ENCODE measurements at regions not wholly inside any gene's neighbourhood (a gene's known extent, or its start where the extent isn't known, plus 50 kb on each side); places are given as distances from the start of the nearest gene placed in this dataset.

DNA sequence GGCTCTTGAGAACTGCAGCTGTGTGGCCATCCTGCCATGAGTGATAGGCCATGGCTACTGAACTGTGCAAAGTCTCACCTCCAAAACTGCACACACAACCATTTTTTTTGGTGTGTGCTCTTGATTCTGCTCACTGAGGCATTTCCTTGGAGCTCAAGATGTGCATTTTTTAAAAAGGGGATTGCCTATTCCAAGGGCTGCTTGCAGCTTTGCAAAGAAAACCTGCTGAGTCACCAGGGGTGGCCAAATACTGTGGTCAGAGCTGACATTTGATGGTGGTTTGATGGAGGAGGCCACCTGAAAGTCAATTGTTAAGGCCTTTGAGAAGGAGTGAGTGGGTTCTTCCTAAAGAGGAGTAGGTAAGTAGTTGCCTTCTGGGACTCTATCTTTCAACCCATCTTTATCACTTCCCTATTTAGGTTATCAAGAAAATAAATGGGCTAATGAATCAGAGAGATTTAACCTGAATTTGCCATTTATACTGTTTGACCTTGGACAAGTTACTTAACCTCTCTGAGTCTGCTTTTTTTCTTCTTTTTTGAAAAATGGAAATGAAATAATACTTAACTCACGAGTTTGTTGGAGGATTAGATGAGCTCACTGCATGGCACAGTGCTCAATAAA, 87.9 kb downstream of the CHST2 start:
- DNase-seq (ENCODE audit: low read depth): peak; percentile 64

- DNase-seq (ENCODE audit: low read depth): no peak
These were observed 89.6 kb downstream of the CHST2 start for GRCh38 chr3:143208976-143209714.

DNA sequence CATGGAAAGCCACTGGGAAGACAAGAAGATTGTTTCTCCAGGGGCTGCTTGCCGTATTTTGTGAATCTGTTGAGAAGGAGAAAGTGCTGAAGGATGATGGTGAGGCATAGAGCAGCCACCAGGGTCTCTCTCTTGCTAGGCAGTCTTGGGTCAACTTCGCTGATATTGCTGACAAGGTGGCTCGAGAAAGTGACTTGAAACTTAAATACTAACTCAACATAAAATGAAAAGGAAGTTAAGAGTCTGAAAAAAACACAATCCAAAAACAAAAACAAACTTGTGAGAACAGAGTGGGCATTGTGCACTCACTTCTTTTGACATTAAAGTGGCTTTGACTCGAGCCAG, 90.1 kb downstream of the CHST2 start:
- no peak for DNase-seq (ENCODE audit: low read depth)

- no peak for DNase-seq (ENCODE audit: low read depth)
These were observed 90.6 kb downstream of the CHST2 start for GRCh38 chr3:143210141-143210540.

- no peak for DNase-seq (ENCODE audit: low read depth)
These were observed 95.5 kb downstream of the CHST2 start for GRCh38 chr3:143215059-143215458.
